Activated CD8-positive, alpha-beta memory T cell treated with anti-CD3 and anti-CD28 coated beads, Interleukin-2, amount 10 ng/mL, durations not matched to agents 7 days and 5 days (primary cell): ENCODE measurements at regions not wholly inside any gene's neighbourhood (a gene's known extent, or its start where the extent isn't known, plus 50 kb on each side); places are given as distances from the start of the nearest gene placed in this dataset.
A peak's percentile ranks its signal among the peaks of the same experiment; 100 is the strongest.

ENCODE experiments used
- ATAC-seq: fragments of 150-1000 bp; cut with Tn5 transposase; one replicate; pipeline ENCODE4 v1.10.0; 2021; ENCODE audit warnings: moderate library complexity
- CTCF ChIA-PET: fragments of 350-600 bp; sonication (Branson Sonifier 250); formaldehyde crosslinking; loops from one replicate; lab custom pipeline; 2021; ENCODE audit warnings: antibody characterized with exemption; lab: Charles Lee
- DNase-seq: peaks from one replicate; pipeline ENCODE4 v3.0.0-alpha.2; 2020
- H3K27ac Mint-ChIP-seq: one replicate; pipeline ENCODE4 v1.8.0; 2021; ENCODE audit warnings: mild to moderate bottlenecking, mixed read lengths
- H3K27me3 Mint-ChIP-seq: one replicate; pipeline ENCODE4 v1.8.0; 2021; ENCODE audit warnings: mixed read lengths
- H3K36me3 Mint-ChIP-seq: one replicate; pipeline ENCODE4 v1.8.0; 2021; ENCODE audit warnings: mild to moderate bottlenecking, mixed read lengths
- H3K4me1 Mint-ChIP-seq: one replicate; pipeline ENCODE4 v1.8.0; 2021; ENCODE audit warnings: mixed read lengths
- H3K4me3 Mint-ChIP-seq: one replicate; pipeline ENCODE4 v1.8.0; 2021; ENCODE audit warnings: mild to moderate bottlenecking, moderate library complexity, mixed read lengths
- H3K9me3 Mint-ChIP-seq: one replicate; pipeline ENCODE4 v1.8.0; 2022; ENCODE audit warnings: low read depth, mixed read lengths

DNA sequence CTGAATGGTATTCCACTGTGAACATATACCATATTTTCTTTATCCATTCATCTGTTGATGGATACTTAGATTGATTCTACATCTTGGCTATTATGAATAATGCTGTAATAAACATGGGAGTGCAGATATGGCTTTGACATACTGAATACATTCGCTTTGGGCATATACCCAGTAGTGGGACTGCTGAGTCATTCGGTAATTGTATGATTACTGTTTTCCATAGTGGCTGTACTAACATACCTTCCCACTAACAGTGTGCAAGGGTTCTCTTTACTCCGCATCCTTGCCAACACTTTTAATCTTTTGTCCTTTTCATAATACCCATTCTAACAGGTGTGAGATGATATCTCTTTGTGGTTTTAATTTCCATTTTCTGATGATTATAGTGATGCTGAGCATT, 98.2 kb upstream of the ESR1 start:
- Mint-ChIP-seq H3K36me3 (peaks cover 2% of the 10 kb centered on the region), H3K4me1 (peaks cover 3% of the 10 kb centered on the region), H3K27ac (no peak overlapping the region), H3K9me3 (no peaks in the 10 kb centered on the region), H3K27me3 (peaks cover 27% of the 10 kb centered on the region), H3K4me3 (no peak overlapping the region)
- DNase-seq (no peak), ATAC-seq (no peak)
- CTCF ChIA-PET: no interaction called here

DNA sequence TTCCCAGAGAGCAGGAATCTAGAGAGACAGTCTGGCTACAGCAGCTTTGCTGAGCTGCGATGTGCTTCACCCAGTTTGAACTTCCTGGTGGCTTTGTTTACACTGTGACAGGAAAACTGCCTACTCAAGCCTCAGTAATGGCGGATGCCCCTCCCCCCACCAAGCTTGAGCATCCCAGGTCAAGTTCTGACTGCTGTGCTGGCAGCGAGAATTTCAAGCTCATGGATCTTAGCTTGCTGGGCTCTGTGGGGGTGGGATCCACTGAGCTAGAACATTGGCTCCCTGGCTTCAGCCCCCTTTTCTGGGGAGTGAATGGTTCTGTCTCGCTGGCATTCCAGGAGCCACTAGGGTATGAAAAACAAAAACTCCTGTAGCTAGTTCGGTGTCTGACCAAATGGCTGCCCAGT, 91.0 kb upstream of the ESR1 start:
- Mint-ChIP-seq H3K4me3 (no peak overlapping the region), H3K27me3 (peaks cover 28% of the 10 kb centered on the region), H3K36me3 (peaks cover 2% of the 10 kb centered on the region), H3K27ac (no peak overlapping the region), H3K9me3 (peaks cover 6% of the 10 kb centered on the region), H3K4me1 (peaks cover 3% of the 10 kb centered on the region)
- CTCF ChIA-PET: interaction anchor here (1.2 kb wide), 1 partner anchor 40 kb away, joined by 4 read pairs; no protein-coding TSS in a partner anchor
- no peak for ATAC-seq
- no peak for DNase-seq

GRCh38 chr6:151719070-151719469, 88.4 kb upstream of the ESR1 start:
- CTCF ChIA-PET: no interaction called here

DNA sequence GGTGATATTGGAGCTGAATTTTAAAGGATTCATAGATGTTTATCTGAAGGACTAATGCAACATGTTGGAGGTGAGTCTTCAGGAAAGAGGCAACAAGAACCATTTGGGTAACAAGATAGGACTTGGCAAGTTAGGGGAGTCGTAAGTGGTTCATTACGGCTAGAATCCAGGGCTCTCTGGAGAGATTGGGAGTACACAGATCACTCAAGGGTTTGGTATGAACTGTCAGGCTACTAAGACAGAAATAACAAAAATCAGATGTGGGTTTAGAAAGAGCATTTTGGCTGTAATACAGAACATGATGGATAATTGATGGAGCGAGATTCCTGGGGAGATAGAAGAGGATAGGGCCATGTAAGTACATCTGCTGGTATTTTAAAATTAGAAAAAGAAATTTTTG, 86.3 kb upstream of the ESR1 start:
- Mint-ChIP-seq H3K4me3 (no peak overlapping the region), H3K9me3 (no peaks in the 10 kb centered on the region), H3K27ac (no peak overlapping the region), H3K27me3 (peaks cover 13% of the 10 kb centered on the region), H3K4me1 (peaks cover 3% of the 10 kb centered on the region), H3K36me3 (no peaks in the 10 kb centered on the region)
- CTCF ChIA-PET: no interaction called here
- no peak for DNase-seq
- no peak for ATAC-seq

More at GRCh38 chr6:151719070-151719469, 88.4 kb upstream of the ESR1 start:
- H3K27me3 Mint-ChIP-seq: peaks cover 22% of the 10 kb centered on the region
- DNase-seq: no peak
- no peak overlapping the region for H3K27ac Mint-ChIP-seq
- peaks cover 3% of the 10 kb centered on the region for H3K4me1 Mint-ChIP-seq
- ATAC-seq: no peak
- no peak overlapping the region for H3K4me3 Mint-ChIP-seq
- no peaks in the 10 kb centered on the region for H3K36me3 Mint-ChIP-seq
- peaks cover 6% of the 10 kb centered on the region for H3K9me3 Mint-ChIP-seq

DNA sequence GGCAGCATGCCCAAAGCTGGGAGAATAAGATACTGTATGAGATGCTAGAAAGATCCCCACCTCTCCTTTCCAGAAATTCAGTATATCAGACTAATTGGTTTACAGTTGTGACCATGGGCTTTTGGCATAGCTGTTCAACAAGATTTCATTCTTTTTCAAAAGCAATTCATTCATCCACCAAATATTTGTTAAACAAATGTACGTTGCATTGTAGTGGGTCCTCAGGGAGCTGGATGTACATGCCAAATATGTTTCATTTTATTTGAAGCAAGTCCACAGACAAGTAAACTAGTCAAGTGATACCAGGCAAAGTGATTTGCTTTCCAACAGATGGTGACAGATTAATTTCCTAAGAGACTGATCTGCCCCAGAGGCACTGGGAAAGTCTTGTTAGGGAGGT, 85.8 kb upstream of the ESR1 start:
- Mint-ChIP-seq H3K27ac (no peak overlapping the region), H3K4me1 (peaks cover 3% of the 10 kb centered on the region), H3K4me3 (no peak overlapping the region), H3K27me3 (peaks cover 13% of the 10 kb centered on the region), H3K9me3 (no peaks in the 10 kb centered on the region), H3K36me3 (no peaks in the 10 kb centered on the region)
- CTCF ChIA-PET: no interaction called here
- no peak for ATAC-seq
- DNase-seq: no peak

DNA sequence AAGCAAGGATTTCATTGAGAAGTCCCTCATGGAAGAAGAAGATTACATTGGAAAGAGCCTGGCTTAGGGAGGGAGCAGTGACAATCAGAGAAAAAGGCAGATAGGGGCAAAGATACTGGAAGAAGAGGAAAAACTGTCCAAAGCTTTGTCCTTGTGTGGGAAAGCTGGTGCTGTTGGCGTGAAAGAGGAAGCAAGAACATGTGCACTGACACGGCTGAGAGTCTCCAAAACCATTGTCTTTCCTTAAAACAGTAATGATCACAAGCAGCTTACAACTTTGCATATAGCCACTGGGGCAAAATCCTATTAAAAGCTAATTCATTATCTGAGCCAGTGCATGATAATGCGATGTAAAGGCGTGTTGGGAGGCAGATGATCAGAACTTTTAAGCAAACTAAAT, 85.1 kb upstream of the ESR1 start:
- H3K9me3 Mint-ChIP-seq: no peaks in the 10 kb centered on the region
- ATAC-seq: no peak

DNA sequence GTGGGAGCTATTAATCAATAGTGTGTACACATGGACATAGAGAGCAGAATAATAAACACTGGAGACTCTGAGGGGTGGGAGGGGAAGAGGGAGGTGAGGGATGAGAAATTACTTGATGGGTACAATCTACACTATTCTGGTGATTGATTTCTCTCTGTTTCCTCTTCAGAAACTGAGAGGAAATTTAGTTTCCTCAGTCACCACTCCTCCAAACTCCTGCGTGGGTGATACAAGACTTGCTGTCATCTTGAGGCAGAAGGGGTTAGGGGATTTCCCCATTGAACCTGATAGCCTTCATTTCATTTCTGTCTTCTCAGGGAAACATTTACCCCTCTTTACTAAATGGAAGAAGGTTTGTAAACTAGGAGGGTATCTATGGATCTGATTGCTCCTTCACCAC, 84.3 kb upstream of the ESR1 start:
- no peaks in the 10 kb centered on the region for H3K36me3 Mint-ChIP-seq
- peaks cover 13% of the 10 kb centered on the region for H3K27me3 Mint-ChIP-seq
- ATAC-seq: peak; percentile 23
- CTCF ChIA-PET: no interaction called here
- no peak overlapping the region for H3K27ac Mint-ChIP-seq
- no peak overlapping the region for H3K4me3 Mint-ChIP-seq
- no peak for DNase-seq
- peaks cover 3% of the 10 kb centered on the region for H3K4me1 Mint-ChIP-seq
- no peaks in the 10 kb centered on the region for H3K9me3 Mint-ChIP-seq

More for the DNA sequence above, 85.1 kb upstream of the ESR1 start:
- H3K36me3 Mint-ChIP-seq: no peaks in the 10 kb centered on the region
- H3K27me3 Mint-ChIP-seq: peaks cover 13% of the 10 kb centered on the region
- DNase-seq: no peak
- H3K27ac Mint-ChIP-seq: no peak overlapping the region
- CTCF ChIA-PET: no interaction called here
- no peak overlapping the region for H3K4me3 Mint-ChIP-seq
- peaks cover 3% of the 10 kb centered on the region for H3K4me1 Mint-ChIP-seq

- H3K27me3 Mint-ChIP-seq: peaks cover 8% of the 10 kb centered on the region
Measured at GRCh38 chr6:151729829-151730495, 77.5 kb upstream of the ESR1 start.

DNA sequence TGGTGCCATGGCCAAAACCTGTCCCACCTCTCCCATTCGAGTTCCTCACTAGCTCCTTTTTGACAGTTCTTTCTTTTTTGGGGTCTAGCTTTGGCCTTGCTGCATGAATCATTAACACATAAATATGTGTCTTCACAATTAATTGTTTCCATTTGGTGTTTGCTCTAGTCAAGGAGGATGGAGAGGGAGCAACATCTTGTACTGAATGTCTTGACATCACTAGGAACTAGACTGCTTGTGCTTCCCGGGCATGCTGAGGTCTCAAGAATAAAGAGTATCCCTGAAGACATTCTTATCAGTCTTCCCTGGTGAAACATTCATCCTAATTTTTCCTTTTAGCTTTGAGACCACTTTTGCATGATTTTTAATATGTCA, 77.0 kb upstream of the ESR1 start:
- H3K36me3 Mint-ChIP-seq: no peaks in the 10 kb centered on the region
- CTCF ChIA-PET: interaction anchor here (1.0 kb wide), 1 partner anchor 24 kb away, joined by 3 read pairs; no protein-coding TSS in a partner anchor
- ATAC-seq (no peak), DNase-seq (no peak)
- no peaks in the 10 kb centered on the region for H3K4me1 Mint-ChIP-seq
- no peak overlapping the region for H3K27ac Mint-ChIP-seq
- no peaks in the 10 kb centered on the region for H3K9me3 Mint-ChIP-seq
- peaks cover 11% of the 10 kb centered on the region for H3K27me3 Mint-ChIP-seq
- H3K4me3 Mint-ChIP-seq: no peak overlapping the region

More at GRCh38 chr6:151729829-151730495, 77.5 kb upstream of the ESR1 start:
- Mint-ChIP-seq H3K4me1 (no peaks in the 10 kb centered on the region), H3K36me3 (no peaks in the 10 kb centered on the region), H3K4me3 (no peak overlapping the region), H3K27ac (no peak overlapping the region), H3K9me3 (no peaks in the 10 kb centered on the region)
- no peak for DNase-seq
- CTCF ChIA-PET: interaction anchor here (1.0 kb wide), 1 partner anchor 24 kb away, joined by 3 read pairs; no protein-coding TSS in a partner anchor
- no peak for ATAC-seq

- CTCF ChIA-PET: interaction anchor here (1.0 kb wide), 1 partner anchor 25 kb away, joined by 3 read pairs; no protein-coding TSS in a partner anchor
- Mint-ChIP-seq H3K9me3 (no peaks in the 10 kb centered on the region), H3K27ac (no peak overlapping the region), H3K36me3 (no peaks in the 10 kb centered on the region), H3K4me1 (no peaks in the 10 kb centered on the region), H3K27me3 (peaks cover 11% of the 10 kb centered on the region), H3K4me3 (no peak overlapping the region)
- ATAC-seq (no peak), DNase-seq (no peak)
Measured at GRCh38 chr6:151731313-151731712, 76.2 kb upstream of the ESR1 start.

GRCh38 chr6:151733680-151734320, 73.7 kb upstream of the ESR1 start:
- Mint-ChIP-seq H3K36me3 (no peaks in the 10 kb centered on the region), H3K4me1 (no peaks in the 10 kb centered on the region), H3K4me3 (no peak overlapping the region), H3K27ac (no peak overlapping the region), H3K9me3 (no peaks in the 10 kb centered on the region), H3K27me3 (peaks cover 18% of the 10 kb centered on the region)
- no peak for DNase-seq
- CTCF ChIA-PET: interaction anchor here (1.4 kb wide), 1 partner anchor 534 kb away, joined by 3 read pairs; no protein-coding TSS in a partner anchor
- ATAC-seq: no peak

GRCh38 chr6:151738267-151738666, 69.2 kb upstream of the ESR1 start:
- H3K4me3 Mint-ChIP-seq: no peak overlapping the region
- ATAC-seq (no peak), DNase-seq (no peak)
- no peak overlapping the region for H3K27ac Mint-ChIP-seq
- peaks cover 30% of the 10 kb centered on the region for H3K27me3 Mint-ChIP-seq
- H3K9me3 Mint-ChIP-seq: no peaks in the 10 kb centered on the region
- no peaks in the 10 kb centered on the region for H3K4me1 Mint-ChIP-seq
- CTCF ChIA-PET: no interaction called here
- no peaks in the 10 kb centered on the region for H3K36me3 Mint-ChIP-seq

DNA sequence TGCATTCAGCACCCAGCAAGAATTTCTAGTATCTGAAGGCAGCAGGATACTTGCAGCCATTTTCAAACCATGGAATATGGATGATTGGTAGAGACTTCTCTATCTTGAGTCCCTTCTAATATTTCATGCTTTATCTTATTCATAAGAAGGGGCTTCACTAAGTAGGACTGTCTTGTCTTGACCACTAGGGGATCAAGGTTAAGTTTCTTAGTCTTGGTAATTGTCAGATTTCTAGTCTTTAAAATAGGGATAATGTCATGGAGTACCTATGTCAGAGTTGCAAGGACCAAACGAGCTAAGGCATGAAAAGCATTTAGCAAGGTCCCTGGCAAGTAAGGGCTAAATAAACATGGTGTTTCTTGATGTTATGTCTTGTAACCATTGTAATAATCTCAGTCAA, 68.5 kb upstream of the ESR1 start:
- Mint-ChIP-seq H3K36me3 (no peaks in the 10 kb centered on the region), H3K9me3 (no peaks in the 10 kb centered on the region), H3K4me3 (no peak overlapping the region), H3K27me3 (peaks cover 28% of the 10 kb centered on the region), H3K4me1 (no peaks in the 10 kb centered on the region), H3K27ac (no peak overlapping the region)
- DNase-seq (no peak), ATAC-seq (no peak)
- CTCF ChIA-PET: no interaction called here

- Mint-ChIP-seq H3K27me3 (peaks cover 25% of the 10 kb centered on the region), H3K27ac (no peak overlapping the region), H3K9me3 (peaks cover 2% of the 10 kb centered on the region), H3K4me3 (no peak overlapping the region), H3K4me1 (no peaks in the 10 kb centered on the region), H3K36me3 (no peaks in the 10 kb centered on the region)
- DNase-seq (no peak), ATAC-seq (no peak)
- CTCF ChIA-PET: interaction anchor here (1.6 kb wide), 1 partner anchor 25 kb away, joined by 4 read pairs; no protein-coding TSS in a partner anchor
Measured at GRCh38 chr6:151740820-151741219, 66.7 kb upstream of the ESR1 start.
